ENCODE measurements at regions not wholly inside any gene's neighbourhood (a gene's known extent, or its start where the extent isn't known, plus 50 kb on each side); places are given as distances from the start of the nearest gene placed in this dataset.

GRCh38 chr11:81907996-81908395 lies 825.7 kb downstream of the FAM181B start:
- no peak overlapping the region; a peak in 1 of 7 replicates for H3K27ac Mint-ChIP-seq
- no peak overlapping the region for H3K4me2 ChIP-seq (ENCODE audit: insufficient read depth, insufficient read length, low read length)

More at GRCh38 chr11:81907996-81908395, 825.7 kb downstream of the FAM181B start:
- no peak overlapping the region for H2AK5ac ChIP-seq (ENCODE audit: insufficient read length, low read length)
- no peaks in the 10 kb centered on the region for H3K27me3 ChIP-seq (ENCODE audit: insufficient read depth, low read length)
- no peaks in the 10 kb centered on the region for H4K20me1 ChIP-seq (ENCODE audit: control insufficient read depth, insufficient read depth, insufficient read length)
- no peaks in the 10 kb centered on the region for H3K79me1 ChIP-seq (ENCODE audit: insufficient read depth, low read depth, low read length, poor library complexity, severe bottlenecking)
- no peak overlapping the region for H4K8ac ChIP-seq (replicated peaks; ENCODE audit: insufficient read length, low read depth, low read length)
- no peak overlapping the region for H3K9ac ChIP-seq (ENCODE audit: extremely low read depth, insufficient read length, low read length)
- no peaks in the 10 kb centered on the region for H3K9me3 ChIP-seq (ENCODE audit: control insufficient read depth, low read depth, low read length)
- TF ChIP-seq CTCF (conservative IDR thresholded peaks at IDR 0.05): no peak
- no peak overlapping the region for H4K91ac ChIP-seq (ENCODE audit: insufficient read length, low read depth, low read length)
- no peak overlapping the region for H3K27ac ChIP-seq (ENCODE audit: insufficient read length, low read depth, low read length)
- H3K79me2 ChIP-seq (ENCODE audit: insufficient read depth, low read length): no peaks in the 10 kb centered on the region
- H3K4me1 Mint-ChIP-seq: no peaks in the 10 kb centered on the region
- H3K23me2 ChIP-seq (ENCODE audit: insufficient read length, low read depth, low read length, poor library complexity, severe bottlenecking): no peaks in the 10 kb centered on the region
- no peak for DNase-seq
- no peak overlapping the region for H3K23ac ChIP-seq (ENCODE audit: insufficient read length, low read depth, low read length)
- no peak overlapping the region for H4K5ac ChIP-seq (ENCODE audit: insufficient read length, low read depth, low read length)
- no peak overlapping the region for H2BK5ac ChIP-seq (ENCODE audit: insufficient read length, low read length)
- H2AFZ ChIP-seq (ENCODE audit: low read length): no peak overlapping the region
- no peak overlapping the region for H3T11ph ChIP-seq (ENCODE audit: low read length)
- no peak overlapping the region for H3K4ac ChIP-seq (ENCODE audit: low read depth, low read length)
- H3K56ac ChIP-seq (ENCODE audit: insufficient read length, low read depth, low read length): no peak overlapping the region
- H2BK12ac ChIP-seq (ENCODE audit: insufficient read length, low read depth, low read length): no peak overlapping the region
- H3K27me3 Mint-ChIP-seq (ENCODE audit: low read depth): no peaks in the 10 kb centered on the region
- H2BK20ac ChIP-seq (ENCODE audit: low read depth, low read length, poor library complexity, severe bottlenecking): no peak overlapping the region
- H3K36me3 Mint-ChIP-seq (ENCODE audit: insufficient read depth in 1 of 3, low read depth in 3 of 3): no peaks in the 10 kb centered on the region; a peak in 1 of 7 replicates
- H3K18ac ChIP-seq (ENCODE audit: insufficient read length, low read depth, low read length): no peak overlapping the region
- no CpG with 5 or more reads among the region's 2 CpGs for WGBS (ENCODE audit: extremely low coverage, insufficient read length, low lambda C conversion rate)
- no peaks in the 10 kb centered on the region for H3K4me1 ChIP-seq (ENCODE audit: insufficient read depth, low read length)
- no peak overlapping the region for H2BK15ac ChIP-seq (ENCODE audit: low read depth, low read length)
- no peaks in the 10 kb centered on the region for H3K9me3 Mint-ChIP-seq
- no peak overlapping the region for H3K4me3 Mint-ChIP-seq
- H2BK120ac ChIP-seq (ENCODE audit: low read depth, low read length, poor library complexity, severe bottlenecking): no peak overlapping the region
- H3K14ac ChIP-seq (ENCODE audit: insufficient read depth, low read length): no peak overlapping the region

All from H9 (cell line).